Dermis microvascular lymphatic vessel endothelial cell (primary cell): ENCODE measurements at regions not wholly inside any gene's neighbourhood (a gene's known extent, or its start where the extent isn't known, plus 50 kb on each side); places are given as distances from the start of the nearest gene placed in this dataset.
"Not testable (repeated sequence)": the region's sequence is repeated elsewhere in the genome, so short reads cannot be mapped to it uniquely, and the experiment has no call there.

Source experiments
- DNase-seq, 2 donors: peaks; one replicate each; pipeline versions ENCODE4 v3.0.0 to v3.0.0-alpha.2; 2010; ENCODE audit warnings: low read depth in 2 of 2

- no peak for DNase-seq
Observed at GRCh38 chr19:56976995-56977906, 136.7 kb upstream of the PEG3 start.

DNA sequence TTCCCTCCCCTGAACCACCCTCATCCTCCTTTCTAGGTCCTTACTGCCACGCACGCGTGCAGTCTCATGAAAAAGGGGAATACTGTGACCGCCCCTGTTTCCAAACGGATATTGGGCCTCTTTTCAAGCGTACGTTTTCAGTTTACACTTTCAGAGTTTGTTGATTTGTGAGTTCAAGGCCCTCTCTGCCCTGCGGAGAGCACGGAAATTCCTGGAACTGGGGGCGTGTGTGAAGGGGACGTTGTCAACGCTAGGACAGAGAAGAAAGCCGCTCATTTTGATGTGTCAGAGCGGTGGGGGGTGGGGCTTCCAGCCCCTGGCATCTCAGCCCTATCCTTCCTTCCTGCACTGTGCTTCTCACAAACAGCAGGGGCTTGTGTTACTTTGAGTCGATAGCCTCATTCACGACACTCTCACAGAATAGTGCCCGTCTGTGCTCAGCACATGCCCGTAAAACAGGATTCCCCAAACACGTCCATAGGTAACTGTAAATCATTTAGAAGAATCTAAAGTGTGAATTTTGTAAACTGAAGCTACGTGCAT is 137.6 kb upstream of the PEG3 start:
- DNase-seq = no peak

GRCh38 chr19:56980326-56980725 is 139.5 kb upstream of the USP29 start:
- not testable (repeated sequence) for DNase-seq

- no peak for DNase-seq
Observed at GRCh38 chr19:56980906-56981305, 138.9 kb upstream of the USP29 start.

DNA sequence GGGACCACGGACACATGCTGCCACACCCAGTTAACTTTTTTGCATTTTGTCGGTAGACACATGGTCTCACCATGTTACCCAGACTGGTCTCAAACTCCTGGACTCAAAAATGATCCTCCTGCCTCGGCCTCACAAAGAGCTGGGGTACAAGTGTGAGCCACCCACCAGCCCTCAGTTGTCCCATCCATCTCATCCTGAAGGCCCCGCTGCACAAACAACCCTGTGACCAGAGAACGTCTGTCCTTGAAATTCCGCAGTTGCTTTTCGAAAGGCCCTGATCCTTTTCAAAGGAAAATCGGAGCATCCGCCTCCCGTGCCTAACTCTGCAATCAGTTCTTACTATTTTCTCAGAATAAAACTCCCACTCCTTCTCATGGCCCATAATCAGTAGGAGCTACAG is 138.3 kb upstream of the USP29 start:
- not testable (repeated sequence) for DNase-seq

DNA sequence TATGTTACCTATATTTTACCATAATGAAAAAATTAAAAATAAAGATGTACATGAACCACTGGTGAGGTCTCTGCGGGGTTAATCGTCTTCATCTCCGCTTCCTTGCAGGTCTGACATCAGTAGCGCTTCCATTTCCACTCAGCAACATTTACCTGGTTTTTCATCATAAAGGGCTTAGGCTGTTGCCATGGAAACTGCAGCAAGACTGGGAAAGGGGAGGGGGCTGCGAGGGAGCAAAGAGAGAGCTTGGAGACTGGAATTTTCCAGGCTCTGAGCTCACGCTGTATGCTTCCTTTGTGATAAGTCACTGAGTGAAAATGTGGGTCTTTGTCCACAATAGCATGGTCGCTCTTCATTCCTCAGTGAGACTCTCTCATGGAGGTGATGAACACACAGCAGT is 136.6 kb upstream of the USP29 start:
- no peak for DNase-seq

DNA sequence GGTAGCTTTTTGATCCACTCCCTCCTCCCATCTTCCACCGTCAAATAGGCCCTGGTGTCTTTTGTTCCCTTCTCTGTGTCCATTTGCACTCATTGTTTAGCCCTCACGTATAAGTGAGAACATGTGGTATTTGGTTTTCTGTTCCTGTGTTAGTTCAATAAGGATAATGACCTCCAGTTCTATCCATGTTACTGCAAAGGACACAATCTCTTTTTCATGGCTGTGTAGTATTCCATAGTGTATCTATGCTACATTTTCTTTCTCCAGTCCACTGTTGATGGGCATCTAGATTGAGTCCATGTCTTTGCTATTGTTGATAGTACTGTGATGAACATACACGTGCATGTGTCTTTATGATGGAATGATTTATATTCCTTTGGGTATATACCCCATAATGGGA is 136.0 kb upstream of the USP29 start:
- DNase-seq = no peak

- no peak for DNase-seq
Observed at GRCh38 chr19:56986386-56986785, 133.4 kb upstream of the USP29 start.

DNA sequence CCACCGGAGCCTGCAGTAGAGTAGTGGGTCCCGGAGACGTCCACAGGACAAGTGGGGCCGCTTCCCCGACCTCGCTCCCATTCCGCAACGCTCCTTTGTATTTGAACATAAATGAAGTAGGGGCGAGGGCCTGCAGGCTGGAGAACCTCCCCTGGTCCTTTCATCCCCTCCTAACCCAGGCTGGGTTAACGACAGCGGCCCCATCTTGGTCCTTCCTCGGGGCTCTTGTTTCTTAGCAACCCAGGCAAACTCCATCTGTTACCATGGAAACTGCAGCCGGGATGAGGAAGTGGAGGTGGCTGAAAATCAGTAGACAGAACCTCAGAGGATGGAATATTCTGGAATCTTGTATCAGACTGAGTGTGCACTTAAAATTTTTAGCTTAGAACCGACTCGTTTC is 132.6 kb upstream of the USP29 start:
- DNase-seq = no peak

- DNase-seq = no peak
Observed at GRCh38 chr19:56988299-56988698, 131.5 kb upstream of the USP29 start.

DNA sequence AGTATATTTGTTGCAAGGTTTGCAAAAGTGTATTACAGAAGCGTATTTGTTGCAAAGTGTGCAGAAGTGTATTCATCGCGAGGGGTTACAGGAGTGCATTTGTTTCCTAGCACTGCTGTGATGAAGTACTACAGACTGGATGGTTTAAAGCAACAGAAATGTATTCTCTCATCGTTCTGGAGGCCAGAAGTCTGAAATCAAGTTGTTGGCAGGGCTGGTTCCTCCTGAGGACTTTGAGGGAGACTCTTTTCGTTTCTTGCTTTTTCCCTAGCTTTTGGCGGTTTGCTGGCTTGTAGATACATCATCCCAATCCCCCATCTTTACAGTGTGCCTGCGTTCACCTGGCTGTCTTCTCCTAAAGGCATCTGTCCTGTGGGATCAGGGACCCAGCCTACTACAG is 127.9 kb upstream of the USP29 start:
- DNase-seq = no peak

DNA sequence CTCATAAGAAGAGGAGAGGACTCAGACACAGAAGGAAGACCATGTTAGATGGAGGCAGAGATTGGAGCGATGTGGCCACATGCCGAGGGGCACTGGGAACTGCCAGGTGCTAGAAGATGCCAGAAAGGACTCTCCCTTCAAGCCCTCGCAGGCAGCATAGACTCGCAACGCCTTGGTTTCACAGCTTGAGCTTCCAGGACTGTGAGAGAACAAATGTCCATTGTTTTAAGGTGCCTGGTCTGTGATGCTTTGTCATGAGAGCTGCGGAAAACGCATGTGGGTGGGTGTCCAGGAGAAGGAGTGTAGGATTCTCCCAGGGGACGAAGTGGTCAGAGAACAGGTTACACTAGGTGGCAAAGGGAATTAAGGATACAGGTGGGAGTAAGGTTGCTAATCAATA is 125.9 kb upstream of the USP29 start:
- no peak for DNase-seq

- DNase-seq = no peak
Observed at GRCh38 chr19:56994251-56995017, 125.4 kb upstream of the USP29 start.

DNA sequence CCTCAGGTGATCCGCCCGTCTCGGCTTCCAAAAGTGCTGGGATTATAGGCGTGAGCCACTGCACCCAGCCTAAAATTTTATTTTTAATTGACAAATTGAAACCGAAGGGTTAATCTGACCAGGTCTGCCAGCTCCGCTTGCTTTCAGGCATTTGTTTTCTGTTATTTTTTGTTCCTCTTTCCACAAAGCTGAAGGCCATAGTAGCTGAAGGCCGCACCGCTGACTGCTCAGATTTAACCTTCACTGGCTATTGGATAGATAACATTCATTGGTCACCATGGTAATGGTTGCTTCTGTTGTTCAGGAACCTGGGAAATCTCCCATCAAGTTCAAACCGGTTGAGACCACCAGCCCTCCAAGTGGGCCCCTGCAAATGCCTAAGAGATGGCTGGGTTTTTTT is 124.5 kb upstream of the USP29 start:
- DNase-seq = no peak

DNA sequence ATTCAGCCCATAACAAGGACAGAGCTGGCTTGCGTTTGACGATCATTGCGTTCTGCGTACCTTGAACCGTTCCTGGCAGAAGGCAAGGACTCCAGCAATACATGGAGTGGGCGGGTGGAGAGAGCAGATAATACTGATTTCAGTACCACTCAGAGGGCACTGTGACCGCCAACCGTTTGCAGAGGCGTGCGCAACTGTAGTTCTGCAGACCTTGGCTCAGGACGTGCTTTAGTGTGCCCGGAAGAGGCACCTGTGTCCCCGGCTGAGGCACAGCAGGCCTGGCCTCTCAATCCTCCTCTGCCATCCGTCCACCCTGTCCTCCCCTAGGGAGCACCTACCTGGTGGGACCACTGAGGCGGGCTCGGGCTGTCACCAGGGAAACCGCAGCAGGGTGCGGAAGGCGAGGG is 117.6 kb upstream of the USP29 start:
- DNase-seq = no peak

GRCh38 chr19:57002710-57003109 is 117.1 kb upstream of the USP29 start:
- no peak for DNase-seq

- no peak for DNase-seq
Observed at GRCh38 chr19:57004418-57004817, 115.4 kb upstream of the USP29 start.

DNA sequence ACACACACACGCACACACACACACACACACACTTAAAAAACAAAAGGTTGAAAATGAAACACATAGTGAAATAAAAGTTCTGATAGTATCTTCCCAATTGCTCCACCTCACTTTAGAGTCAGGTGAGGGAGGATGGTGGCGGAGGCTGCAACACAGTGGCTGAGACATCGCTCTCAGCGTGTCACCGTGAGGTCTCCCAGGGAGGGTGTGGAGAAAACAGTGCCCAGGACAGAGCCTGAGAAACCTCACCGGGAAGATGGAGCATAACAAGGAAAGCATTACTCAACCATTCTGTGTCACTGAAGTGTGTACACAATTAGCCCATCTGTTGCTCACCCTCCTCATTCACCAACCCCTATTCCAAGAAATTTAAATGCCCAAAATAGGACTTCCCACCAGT is 111.4 kb upstream of the USP29 start:
- DNase-seq = no peak

GRCh38 chr19:57010541-57010940 is 109.2 kb upstream of the USP29 start:
- DNase-seq = no peak

DNA sequence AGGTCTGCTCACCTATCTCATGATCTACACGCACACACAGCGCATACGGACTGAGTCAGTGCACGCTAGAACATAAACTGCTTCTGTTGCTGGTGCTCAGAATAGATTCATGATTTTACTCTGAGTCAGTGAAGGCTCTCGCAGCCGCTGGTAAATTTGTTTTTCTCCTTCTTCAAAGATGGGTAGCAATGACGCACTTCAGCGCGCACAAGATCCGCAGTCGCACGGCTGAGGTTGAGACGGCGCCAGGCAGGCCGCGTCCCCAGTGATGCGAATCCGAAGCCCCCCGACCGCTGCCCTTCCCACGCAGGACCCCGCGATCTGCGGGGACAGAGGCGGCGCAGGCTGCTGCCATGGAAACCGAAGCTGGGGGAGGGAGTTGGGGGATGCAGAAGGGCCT is 103.7 kb upstream of the USP29 start:
- no peak for DNase-seq

DNA sequence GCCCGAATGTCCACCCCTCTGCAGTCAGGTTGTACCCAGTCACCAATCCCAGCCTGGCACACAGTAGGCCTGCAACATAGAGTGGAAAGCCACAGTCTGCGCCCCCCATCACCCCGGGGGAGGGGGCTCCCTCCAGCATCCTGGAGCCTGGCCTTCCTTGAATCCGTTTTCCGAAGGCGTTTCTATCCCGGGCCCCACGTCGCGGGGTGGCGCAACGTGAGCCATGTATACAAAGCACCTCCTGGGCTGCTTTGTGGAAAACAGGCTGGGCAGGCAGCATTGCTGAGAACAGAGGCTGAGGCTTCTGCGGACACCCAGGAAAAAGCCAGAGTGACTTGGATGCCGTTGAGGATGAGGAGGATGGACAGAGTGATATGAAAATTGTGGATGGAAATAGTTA is 103.3 kb upstream of the USP29 start:
- DNase-seq = no peak

DNA sequence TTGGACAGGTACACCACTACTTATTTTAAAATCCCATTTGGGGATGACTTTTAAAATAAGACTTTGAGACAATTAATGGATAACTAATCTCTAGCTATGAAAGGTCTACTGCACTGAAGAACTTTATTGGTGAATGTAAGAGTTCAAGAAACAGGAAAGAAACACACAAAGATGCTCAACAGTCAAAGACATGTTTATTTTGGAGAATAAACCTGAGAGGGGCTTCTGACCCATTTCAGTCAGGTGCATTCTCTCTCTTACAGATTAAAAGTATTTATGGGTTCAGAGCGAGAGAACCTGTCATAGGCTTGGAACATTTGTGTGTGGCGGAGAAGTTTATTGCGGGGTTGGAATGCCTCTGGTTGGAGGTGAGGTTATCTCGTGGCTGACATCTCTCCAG is 94.3 kb upstream of the USP29 start:
- no peak for DNase-seq

DNA sequence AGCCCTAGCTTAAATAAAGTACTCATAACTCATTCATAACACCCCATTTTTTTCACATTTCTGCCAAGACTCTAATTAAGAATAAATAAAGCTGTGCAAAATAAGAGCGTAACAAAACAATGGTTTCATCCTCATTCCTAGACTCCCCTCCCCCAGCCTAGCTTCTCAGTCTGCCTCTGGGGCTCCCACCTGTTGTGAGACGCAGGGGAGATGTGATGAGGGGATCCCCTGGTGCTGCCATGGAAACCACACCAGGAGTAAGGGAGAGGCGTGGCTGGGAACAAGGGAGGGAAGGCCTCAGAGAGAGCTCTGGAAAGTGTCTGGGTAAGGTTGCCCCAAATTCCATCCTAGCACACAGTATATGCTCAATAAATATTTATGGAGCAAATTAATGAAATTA is 93.3 kb upstream of the USP29 start:
- no peak for DNase-seq
